ENCODE measurements at regions not wholly inside any gene's neighbourhood (a gene's known extent, or its start where the extent isn't known, plus 50 kb on each side); places are given as distances from the start of the nearest gene placed in this dataset.

DNA sequence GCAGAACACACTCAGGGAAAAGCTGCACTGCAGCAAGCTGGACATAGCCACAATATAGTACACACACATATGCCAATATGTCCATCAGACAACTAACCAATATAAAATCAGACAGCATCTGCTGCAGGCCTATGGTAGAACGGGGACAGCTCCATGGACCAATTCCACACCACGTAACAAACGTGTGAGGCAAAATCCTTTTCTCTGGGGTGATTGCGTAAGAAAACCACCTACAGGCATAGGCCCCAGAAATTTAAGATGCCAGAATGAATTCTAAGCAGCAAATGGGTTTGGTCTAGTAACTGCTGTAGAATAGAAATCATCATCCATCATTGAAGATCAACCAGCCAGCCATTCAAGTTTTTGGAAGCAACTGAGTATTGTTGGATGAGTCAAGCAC is 368.9 kb upstream of the TMPO start:
- no peak for DNase-seq (ENCODE audit: low read depth)
- H3K4me3 ChIP-seq (ENCODE audit: low read depth, low read length): no peak overlapping the region
- TF ChIP-seq, protein P1, sequence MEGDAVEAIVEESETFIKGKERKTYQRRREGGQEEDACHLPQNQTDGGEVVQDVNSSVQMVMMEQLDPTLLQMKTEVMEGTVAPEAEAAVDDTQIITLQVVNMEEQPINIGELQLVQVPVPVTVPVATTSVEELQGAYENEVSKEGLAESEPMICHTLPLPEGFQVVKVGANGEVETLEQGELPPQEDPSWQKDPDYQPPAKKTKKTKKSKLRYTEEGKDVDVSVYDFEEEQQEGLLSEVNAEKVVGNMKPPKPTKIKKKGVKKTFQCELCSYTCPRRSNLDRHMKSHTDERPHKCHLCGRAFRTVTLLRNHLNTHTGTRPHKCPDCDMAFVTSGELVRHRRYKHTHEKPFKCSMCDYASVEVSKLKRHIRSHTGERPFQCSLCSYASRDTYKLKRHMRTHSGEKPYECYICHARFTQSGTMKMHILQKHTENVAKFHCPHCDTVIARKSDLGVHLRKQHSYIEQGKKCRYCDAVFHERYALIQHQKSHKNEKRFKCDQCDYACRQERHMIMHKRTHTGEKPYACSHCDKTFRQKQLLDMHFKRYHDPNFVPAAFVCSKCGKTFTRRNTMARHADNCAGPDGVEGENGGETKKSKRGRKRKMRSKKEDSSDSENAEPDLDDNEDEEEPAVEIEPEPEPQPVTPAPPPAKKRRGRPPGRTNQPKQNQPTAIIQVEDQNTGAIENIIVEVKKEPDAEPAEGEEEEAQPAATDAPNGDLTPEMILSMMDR (conservative IDR thresholded peaks at IDR 0.05; ENCODE audit: low read depth, low read length): no peak

DNA sequence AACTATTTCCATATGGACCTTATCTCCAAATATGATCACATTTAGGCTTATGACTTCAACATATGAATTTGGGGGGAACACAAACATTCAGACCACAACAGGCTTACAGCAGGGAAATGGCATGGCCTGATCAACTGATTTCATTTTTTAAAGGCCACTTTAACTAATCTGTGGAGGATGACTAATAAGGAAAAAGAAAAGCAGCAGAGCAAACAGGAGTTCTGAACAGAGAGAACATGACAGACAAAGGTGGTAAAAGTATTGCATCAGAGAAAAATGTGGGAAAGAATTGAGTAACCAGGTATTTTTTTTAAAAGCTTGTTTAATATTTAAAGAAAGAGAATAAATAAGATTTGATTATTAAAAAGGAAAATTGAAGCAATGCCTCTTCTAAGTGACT is 366.1 kb upstream of the TMPO start:
- TF ChIP-seq, protein P1 (conservative IDR thresholded peaks at IDR 0.05; ENCODE audit: low read depth, low read length): no peak
- no peak overlapping the region for H3K4me3 ChIP-seq (ENCODE audit: low read depth, low read length)
- no peak for DNase-seq (ENCODE audit: low read depth)

DNA sequence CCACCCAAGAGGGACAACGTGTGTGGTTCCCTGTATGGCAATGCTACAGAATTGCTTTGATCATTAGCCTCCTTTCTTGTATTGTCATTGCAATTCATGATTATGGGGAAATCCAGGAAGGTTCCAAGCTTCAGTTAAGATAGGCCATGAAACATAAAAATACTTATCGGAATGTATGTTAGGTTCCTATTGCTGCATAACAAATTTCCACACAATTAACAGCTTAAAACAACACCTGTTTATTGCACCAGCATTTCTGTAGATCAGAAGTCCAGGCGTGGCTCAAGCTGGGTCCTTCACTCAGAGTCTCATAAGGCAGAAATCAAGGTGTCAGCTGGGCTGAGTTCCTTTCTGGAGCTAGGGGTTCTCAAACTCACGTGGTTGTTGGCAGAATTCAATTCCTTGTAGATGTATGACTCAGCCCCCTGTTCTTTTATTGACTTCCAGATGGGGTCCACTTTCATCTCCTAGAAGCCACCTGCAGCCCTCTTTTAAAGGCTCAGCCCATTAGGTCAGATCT is 365.6 kb upstream of the TMPO start:
- no peak for DNase-seq (ENCODE audit: low read depth)
- TF ChIP-seq, protein P1 (conservative IDR thresholded peaks at IDR 0.05; ENCODE audit: low read depth, low read length): no peak
- no peak overlapping the region for H3K4me3 ChIP-seq (ENCODE audit: low read depth, low read length)

DNA sequence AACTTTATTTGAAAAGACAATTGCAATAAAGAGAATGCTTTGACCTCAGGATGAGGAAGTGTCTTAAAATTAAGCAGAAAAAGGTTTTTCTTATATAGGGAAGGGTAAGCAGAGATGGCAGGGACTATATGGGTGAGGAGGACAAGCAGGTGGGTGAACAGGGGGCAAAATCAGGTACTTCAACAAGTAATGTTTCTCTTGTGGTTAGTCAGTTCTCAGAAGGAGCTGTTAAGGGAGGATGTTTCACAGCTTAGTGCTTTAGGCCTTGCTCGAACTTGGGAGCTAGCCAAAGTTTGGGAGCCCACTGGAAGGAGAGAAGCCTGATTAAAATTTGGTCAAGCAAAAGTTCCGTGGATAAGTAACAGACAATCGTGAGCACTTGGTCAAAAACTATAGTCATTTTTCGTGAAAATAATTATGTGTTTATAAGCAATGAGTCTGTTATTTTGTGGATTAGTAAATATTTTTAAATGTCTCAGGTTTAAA is 364.2 kb upstream of the TMPO start:
- TF ChIP-seq, protein P1 (conservative IDR thresholded peaks at IDR 0.05; ENCODE audit: low read depth, low read length): no peak
- DNase-seq (ENCODE audit: low read depth): no peak
- H3K4me3 ChIP-seq (ENCODE audit: low read depth, low read length): no peak overlapping the region

DNA sequence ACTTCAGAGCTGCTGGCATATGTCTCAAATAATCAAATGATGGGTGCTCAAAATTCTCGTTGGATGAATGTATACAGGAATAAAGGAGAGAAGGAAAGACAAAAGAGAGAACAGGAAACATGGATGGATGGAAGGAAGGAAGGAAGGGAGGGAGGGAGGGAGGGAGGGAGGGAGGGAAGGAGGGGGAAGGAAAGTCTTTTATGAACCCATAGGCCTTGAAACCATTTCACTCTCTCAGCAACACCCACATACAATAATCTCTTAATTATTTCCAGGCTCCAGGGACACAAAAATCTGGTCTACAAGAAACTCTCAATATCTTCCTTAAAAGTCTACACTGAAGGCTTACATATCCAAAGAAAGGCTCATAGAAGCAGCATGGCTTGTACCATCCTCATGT is 363.4 kb upstream of the TMPO start:
- H3K4me3 ChIP-seq (ENCODE audit: low read depth, low read length): no peak overlapping the region
- TF ChIP-seq, protein P1 (conservative IDR thresholded peaks at IDR 0.05; ENCODE audit: low read depth, low read length): no peak
- no peak for DNase-seq (ENCODE audit: low read depth)

DNA sequence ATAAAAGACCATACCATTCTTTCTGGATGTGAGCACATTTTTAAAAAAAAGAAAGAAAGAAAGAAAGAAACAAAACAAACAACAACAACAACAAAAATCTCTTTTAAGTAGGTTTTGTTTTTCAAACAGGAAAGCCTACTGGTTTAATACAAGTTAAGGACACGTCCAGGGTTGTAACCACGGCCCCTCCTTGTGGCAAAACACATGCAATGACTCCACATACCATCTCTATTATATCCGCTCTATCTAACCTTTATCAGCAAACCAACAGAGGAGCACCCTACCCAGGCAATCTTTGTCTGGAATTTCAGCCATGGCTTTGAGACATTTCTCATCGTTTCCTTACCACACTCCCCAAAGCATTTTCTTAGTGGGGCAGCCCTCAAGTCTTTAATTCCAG is 360.5 kb upstream of the TMPO start:
- no peak for DNase-seq (ENCODE audit: low read depth)
- TF ChIP-seq, protein P1 (conservative IDR thresholded peaks at IDR 0.05; ENCODE audit: low read depth, low read length): peak; percentile 52
- no peak overlapping the region for H3K4me3 ChIP-seq (ENCODE audit: low read depth, low read length)

DNA sequence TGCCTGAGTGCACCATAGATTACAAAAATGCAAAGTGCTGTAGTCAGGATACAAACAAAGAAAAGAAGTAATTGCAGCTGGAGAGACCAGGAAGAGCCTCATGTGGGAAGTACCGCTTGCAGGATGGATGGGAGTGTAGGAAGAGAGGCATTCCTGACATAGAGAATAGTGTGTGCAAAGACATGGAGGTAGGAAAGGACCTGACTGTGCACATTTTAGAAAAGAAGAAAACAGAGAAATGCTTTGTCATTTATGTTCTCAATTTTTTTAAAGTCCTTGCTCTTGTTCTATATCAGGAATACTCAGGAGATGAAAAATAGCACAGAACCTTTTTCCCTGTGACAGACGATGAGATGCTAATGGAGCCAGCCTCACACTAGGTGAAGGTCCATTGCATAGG is 358.7 kb upstream of the TMPO start:
- H3K4me3 ChIP-seq (ENCODE audit: low read depth, low read length): no peak overlapping the region
- DNase-seq (ENCODE audit: low read depth): no peak
- TF ChIP-seq, protein P1 (conservative IDR thresholded peaks at IDR 0.05; ENCODE audit: low read depth, low read length): no peak

All from epithelial cell of proximal tubule (primary cell).